ENCODE measurements at regions not wholly inside any gene's neighbourhood (a gene's known extent, or its start where the extent isn't known, plus 50 kb on each side); places are given as distances from the start of the nearest gene placed in this dataset.

DNA sequence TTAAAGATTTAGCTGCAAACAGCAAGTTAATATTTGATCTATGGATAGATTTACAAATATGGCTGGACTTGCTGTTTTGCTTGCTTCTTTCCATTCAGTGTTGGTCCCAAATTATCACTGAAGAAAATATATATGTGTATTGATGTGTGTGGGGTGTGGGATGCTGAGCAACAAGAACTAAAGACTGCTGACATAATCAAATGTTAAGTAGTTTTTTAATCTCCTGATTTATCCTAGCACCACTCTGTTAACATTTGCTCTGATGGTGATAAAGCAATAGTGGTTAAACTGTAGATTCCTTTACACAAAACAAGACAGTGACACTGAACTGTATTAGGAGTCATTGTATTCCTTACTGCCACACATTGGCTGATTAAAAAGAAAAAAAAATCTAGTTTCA, 1023.5 kb upstream of the B3GALT2 start:
- DNase-seq (ENCODE audit: low read depth) = no peak

DNA sequence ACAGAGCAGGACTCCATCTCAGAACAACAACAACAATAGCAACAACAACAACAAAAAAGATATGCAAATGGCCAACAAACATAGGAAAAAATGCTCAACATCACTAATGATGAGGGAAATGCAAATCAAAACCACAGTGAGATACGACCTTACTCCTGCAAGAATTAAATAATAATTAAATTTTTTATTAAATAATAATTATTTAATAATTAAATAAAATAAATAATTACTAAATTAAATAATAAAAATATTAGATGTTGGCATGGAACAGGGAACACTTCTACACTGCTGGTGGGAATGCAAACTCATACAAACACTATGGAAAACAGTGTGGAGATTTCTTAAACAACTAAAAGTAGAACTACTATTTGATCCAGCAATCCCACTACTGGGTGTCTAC, 1022.3 kb upstream of the B3GALT2 start:
- DNase-seq (ENCODE audit: low read depth) = no peak

DNA sequence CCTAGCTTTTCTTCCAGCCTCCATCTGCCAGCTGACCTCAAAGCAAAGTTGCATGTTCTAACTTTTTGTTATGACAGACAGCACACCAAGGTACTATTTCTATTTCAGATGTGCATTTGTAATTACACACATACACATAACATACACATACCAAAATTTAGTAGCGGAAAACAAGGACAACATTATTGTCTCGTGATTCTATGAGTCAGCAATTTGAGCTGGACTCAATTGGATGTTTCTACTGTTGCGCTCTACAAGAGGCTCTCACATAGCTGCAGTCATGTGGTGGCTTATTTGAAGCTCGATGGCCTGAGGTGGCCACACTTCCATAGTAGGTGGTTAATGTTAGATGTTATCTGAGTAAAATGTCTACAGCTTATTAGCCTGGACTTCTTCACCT, 1010.1 kb upstream of the B3GALT2 start:
- no peak for DNase-seq (ENCODE audit: low read depth)

DNA sequence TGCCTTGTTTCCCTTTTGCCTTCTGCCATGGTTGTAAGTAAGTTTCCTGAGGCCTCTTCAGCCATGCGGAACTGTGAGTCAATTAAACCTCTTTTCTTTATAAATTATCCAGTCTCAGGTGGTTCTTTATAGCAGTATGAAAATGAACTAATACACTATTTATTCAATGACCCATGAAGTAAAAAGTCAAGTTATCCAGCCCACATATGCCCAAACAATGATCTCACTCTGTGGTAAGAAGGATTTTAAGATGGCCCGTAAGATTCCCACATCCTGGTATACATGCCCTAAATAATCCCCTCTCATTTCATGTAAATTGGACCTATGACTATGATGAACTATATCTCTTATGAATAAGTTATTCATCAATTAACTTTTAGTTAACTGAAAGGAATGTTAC, 1008.3 kb upstream of the B3GALT2 start:
- peak; percentile 35 for DNase-seq (ENCODE audit: low read depth)

DNA sequence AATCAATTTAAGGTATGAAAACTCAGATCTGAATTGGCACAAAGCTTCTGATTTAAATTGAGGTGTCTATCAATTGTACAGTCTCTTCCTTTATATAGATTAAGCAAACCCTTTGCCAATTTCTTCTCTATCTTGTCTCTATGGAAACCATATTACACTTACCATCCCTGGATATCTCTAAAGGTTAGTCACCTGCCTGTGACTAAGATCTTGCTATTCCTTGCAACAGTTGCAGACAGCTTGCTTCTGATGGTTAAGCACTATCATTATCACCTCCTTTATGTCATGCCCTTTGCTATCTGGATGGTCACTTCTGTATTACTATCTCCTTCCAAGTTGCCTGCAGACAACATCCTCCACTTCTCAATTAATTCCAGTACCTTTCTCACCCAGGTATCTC, 998.6 kb upstream of the B3GALT2 start:
- DNase-seq (ENCODE audit: low read depth) = no peak

DNA sequence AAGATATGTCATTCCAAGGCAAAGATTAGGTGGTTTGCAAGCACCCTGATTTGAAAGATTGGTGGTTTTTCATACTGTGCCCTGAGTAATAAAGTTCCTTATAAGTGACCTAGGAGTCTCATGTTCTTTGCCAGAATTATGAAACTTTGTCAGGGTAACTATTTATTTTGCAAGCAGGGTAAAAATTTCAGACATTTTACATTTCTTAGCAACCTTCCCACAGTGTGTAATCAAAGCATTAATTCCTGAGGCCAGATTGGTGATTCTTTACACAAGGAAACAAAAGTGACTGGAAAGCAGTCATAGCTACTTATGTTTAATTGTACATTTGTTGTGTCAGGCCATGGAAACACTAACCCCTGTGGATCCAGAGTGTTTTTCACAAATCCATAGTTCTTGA, 998.0 kb upstream of the B3GALT2 start:
- no peak for DNase-seq (ENCODE audit: low read depth)

DNA sequence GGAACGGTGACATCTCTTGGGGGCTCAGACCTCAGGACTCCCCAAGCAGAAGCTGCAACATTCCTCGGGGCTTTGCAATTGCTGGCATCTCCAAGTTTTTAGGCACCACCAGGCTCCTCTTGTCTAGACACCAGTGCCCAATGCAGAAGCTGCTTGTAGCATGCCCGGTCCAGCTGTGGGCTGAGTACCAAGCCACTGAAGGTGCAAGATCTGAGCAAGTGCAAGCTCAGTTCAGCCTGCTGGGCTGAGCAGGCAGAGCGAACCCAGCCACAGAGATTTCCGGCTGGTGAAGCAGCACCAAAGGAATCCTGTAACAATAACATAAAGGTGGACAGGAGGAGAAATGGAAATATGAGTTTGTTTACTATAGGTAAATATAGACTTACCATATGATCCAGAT, 995.4 kb upstream of the B3GALT2 start:
- DNase-seq (ENCODE audit: low read depth) = no peak

DNA sequence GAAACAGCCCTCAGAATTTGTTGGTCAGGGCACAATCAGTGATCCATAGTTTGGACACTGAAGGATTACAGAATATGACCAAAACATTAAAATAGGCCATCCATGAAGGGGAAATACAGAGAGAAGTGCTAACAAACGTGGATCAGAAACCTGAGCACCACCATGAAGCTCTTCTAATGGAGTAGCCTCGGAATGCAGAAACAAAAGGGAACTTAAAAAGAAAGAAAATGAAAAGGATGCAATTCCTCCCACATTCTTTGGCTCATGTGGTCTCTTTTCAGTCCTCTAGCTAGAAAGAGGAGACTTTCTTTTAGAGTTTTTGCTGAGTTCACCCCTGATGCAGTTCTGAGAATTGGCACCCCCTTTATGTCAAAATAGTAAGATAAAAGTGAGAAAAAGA, 989.8 kb upstream of the B3GALT2 start:
- DNase-seq (ENCODE audit: low read depth) = no peak

DNA sequence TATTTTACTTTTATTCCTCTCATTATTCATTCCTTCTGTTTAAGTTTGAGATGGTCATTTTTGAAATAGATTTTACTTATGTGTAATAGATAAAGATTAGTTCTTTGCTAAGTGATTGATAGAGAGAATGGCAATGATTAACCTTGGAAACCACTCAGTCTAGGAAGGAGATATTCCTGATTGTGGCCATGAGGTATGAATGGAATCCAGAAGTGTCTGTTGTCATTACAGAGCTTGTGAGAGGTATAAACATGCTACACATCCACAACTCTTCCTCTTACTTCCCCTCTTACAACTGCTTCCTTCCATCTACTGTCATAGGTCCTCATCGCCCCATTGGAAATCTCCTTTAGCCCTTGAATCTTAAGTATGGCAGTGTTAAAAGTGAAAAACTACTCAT, 988.8 kb upstream of the B3GALT2 start:
- DNase-seq (ENCODE audit: low read depth) = no peak

DNA sequence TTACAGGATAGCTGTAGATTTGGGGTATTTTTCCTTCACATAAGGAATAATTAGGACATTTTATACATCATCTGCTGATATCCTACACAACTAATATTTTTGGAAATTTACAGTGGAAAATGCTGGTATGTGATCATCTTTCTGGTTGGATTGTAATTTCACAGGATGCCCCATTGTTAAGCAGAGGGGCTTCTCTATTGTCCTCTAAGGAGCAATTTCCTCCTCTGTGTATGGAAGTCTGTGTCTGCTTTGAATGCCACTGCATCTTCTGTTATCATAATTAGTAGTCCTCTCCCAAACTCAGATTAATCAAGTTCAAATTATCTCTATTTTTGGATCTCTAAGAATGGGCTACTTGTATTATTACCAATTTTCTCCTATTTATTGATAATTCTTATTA, 988.1 kb upstream of the B3GALT2 start:
- DNase-seq (ENCODE audit: low read depth) = no peak

DNA sequence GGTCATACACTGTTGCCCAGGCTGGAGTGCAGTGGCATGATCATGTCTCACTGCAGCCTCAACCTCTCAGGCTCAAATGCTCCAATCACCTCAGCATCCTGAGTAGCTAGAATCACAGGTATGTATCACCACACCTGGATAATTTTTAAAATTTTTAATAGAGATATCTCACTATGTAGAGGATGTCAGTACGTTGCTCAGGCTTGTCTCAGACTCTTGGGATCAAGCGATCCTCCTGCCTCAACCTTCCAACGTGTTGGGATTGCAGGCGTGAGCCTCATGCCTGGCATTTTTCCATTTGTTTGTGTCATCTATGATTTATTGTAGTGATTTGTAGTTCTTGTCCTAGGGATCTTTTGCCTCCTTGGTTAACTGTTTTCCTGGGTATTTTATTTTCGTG, 985.2 kb upstream of the B3GALT2 start:
- DNase-seq (ENCODE audit: low read depth) = no peak

DNA sequence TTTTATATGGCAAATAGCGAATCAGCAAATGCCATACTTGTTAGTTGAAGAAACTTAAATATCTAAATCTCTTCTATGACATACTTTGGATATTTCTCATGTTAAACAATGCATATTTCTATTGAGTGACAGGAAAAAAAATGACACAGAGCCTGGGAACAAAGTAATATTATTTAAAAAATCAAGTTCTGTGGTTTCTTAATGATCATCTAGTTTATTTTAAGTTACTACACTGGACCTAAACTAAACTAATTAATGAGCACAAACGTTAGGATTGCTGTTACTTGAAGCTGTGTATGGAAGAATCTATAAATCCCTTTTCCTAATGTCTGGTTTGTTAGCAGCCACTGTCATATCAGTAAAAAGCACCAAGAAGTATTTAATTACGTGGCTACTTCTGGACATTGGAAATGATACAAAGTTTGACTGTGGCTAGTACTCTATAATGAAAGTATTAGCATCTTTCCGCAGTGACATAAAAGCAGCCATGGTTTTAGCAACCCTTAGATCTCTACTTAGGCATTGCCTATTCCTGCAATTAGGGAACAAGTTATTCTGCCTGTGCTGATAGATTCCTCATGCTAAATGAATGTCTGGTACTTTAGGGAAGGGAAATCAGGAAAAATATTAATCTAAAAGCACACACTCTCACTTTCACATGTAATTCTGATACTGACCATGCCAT, 981.7 kb upstream of the B3GALT2 start:
- no peak for DNase-seq (ENCODE audit: low read depth)

DNA sequence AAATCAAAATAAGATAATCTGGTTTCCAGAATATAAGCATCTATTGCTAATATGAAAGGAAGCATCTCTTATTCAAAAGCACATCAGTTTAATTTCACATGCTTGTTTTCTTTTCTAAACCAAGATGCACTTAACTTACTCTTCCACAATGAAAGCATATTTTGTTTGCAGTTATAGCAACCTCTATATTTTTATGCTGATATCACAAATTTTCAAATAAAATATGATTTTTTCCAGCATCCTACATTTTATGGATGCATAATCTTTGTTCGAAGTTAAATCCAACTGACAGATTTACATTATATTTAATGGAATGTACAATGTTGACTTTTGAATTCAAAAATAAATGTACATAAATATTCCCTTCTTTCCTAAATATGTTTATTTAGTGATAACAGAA, 978.3 kb upstream of the B3GALT2 start:
- no peak for DNase-seq (ENCODE audit: low read depth)

DNA sequence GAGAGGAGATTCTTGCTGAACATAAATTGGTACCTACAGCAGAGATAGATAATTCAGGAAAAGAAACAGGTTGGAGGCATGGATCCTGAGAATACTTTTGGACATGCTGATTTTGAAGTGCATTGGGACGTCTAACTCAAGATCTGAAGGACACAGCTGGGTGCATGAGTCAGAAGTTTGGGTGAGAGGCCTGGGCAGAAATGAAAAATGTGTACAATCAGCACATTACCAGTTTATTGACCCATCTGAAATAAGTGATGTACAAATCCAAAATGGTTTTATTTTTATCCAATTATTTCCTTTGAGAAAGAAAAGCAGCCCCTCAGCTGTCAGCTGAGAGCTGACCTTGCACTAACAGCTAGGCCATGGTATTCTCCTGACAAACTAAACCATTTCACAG, 975.2 kb upstream of the B3GALT2 start:
- DNase-seq (ENCODE audit: low read depth) = no peak

DNA sequence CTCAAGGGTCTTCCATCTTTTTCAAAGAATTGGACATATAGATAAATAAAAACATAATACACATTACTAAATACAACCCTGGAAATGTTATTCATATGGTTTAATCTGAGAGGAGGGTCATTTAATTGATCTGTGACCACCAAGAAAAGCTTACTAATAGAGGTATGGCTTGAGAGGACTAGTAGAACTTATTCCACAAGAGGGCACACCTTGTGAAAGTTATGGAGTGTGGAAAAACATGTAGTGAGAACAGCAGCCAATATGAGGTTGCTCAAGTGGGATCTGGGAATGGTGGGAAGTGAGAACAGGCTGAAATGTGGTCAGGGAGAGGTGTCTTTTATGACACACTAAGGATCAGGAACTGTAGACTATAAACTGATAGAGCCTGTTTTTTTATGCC, 973.5 kb upstream of the B3GALT2 start:
- DNase-seq (ENCODE audit: low read depth) = peak; percentile 11

DNA sequence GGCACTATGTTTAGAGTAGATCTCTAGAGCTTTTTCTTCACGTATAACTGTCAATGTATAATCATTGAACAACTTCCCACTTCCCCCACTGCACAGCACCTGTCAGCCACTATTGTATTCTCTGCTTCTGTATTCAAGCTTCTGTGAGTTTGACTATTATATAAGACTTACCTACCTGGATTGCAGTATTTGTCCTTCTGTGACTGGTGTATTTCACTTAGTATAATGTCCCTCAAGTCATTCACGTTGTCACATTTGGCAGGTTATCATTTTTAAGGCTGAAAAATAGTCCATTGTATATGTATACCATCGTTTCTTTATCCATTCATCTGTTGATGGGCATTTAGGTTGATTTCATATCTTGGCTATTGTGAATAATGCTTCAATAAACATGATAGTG, 969.5 kb upstream of the B3GALT2 start:
- DNase-seq (ENCODE audit: low read depth) = no peak

DNA sequence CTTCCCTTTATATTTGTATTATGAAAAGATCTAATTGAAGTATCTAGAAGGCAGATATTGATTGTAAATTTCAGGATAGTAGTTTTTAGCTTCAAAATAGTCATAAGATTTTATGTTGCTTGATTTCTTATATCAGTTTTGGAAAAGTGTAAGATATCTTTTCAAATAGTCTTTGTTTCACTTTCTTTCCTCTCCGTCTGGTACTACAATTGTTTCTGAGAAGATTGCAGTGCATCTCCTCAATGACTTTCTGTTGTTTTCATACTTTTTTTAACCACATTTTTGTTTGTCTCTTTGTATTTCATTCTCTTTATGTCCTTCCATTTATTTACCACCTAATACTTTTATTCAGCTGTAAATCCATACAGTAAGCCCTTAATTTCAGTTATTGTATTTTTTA, 964.6 kb upstream of the B3GALT2 start:
- DNase-seq (ENCODE audit: low read depth) = no peak

DNA sequence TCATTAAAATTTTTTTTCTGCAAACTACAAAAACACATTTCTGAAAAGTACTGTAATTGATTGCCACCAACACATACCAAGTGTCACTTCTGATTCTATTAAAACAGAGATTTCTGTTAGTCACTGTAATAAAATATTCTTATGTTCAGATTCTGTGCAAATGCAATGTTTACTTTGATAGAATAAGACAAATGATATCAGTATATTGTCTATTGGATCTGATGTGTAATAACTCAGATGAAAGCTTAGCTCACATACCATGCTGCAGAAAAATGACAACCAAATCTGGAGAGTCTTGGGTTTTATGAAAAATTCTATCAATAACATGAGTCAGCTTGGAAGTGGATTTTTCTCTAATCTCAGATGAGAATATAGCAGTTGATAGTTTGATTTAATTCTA, 963.8 kb upstream of the B3GALT2 start:
- DNase-seq (ENCODE audit: low read depth) = no peak

DNA sequence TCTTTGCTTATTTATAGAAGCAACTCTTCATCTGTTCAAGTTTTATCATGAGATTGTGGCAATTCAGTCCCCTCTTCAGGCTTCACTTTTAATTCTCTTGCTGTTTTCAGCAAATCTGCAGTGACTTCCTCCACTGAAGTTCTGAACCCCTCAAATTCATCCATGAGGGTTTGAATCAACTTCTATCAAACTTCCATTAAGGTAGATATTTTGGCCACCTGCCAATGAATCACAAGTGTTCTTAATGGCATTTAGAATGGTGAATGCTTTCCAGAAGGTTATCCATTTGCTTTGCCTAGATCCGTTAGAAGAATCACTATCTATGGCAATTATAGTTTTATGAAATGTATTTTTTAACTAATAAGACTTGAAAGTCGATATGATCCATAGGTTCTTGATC, 946.7 kb upstream of the B3GALT2 start:
- no peak for DNase-seq (ENCODE audit: low read depth)

DNA sequence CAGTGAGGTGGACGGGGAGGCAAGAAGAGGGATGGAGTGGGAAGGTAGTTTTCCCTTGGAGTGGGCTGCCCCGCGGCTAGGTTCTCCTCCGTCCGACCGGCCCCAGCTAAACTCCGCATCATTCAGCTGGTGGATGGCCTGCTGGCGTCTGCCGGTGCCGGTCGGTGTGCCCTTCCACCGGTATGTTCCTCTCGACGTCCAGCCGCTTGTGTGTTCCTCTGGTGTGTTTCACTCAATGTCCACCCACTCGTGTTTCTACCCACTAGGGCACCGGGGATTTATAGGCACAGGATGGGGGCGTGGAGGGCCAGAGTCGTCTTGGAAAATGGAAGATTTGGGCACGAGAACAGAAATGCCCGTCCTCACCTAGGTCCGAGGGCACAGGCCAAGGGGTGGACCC, 931.7 kb upstream of the B3GALT2 start:
- no peak for DNase-seq (ENCODE audit: low read depth)

DNA sequence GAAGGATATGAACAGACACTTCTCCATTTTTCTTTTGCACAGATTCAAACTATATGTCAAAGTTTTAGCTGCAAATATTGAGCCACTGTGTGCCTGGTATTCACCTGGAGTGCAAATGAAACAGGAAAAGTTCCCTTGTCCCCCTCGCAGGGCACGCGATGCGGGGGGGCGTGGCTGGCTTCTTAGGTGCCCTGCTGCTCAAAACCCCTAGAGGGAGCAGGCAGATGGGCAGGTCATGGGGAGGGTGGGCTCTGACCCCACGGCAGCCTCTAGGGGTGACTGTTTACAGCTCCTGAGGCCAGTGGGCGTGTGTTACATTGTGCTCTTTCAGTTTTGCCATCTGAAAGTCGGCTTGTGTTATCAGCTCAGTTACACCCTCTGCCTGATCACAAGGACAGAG, 931.2 kb upstream of the B3GALT2 start:
- no peak for DNase-seq (ENCODE audit: low read depth)

DNA sequence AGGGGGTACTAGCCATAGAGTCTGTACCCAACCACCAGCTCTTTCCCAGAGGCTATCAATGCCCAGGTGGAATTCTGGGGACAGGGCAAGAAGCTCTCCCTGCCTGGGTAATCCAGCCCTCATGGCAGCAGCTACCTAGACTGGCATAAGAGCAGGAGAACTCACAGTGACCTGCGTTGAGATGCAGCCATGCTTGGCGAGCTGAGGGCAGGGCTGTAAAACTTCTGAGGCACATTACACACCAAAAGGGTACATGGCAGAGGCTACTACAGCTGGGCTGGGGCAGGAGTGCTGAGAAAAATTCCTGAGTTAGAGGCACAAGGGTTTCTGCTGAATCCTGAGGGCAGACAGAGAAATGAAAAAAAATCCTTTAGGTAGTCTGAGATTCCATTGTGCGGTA, 927.9 kb upstream of the B3GALT2 start:
- DNase-seq (ENCODE audit: low read depth) = no peak

DNA sequence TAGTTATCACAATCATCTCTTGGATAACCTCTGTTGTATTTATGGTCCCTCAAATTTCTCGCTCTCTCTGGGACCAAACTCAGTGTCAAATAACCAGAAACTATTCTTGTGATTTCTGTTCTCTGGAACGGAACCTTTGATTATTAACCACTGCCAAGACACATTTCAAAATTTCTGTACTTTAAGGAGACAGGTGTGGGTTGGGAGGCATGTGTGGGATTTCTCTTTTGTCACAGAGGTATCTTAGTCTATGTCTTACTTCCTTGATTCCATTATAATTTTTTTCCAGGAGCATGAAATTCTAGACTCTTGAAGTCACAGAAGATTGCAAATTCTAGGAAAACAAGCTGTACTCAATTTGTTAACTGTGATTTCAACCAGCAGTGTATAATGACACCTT, 919.0 kb upstream of the B3GALT2 start:
- DNase-seq (ENCODE audit: low read depth) = no peak

DNA sequence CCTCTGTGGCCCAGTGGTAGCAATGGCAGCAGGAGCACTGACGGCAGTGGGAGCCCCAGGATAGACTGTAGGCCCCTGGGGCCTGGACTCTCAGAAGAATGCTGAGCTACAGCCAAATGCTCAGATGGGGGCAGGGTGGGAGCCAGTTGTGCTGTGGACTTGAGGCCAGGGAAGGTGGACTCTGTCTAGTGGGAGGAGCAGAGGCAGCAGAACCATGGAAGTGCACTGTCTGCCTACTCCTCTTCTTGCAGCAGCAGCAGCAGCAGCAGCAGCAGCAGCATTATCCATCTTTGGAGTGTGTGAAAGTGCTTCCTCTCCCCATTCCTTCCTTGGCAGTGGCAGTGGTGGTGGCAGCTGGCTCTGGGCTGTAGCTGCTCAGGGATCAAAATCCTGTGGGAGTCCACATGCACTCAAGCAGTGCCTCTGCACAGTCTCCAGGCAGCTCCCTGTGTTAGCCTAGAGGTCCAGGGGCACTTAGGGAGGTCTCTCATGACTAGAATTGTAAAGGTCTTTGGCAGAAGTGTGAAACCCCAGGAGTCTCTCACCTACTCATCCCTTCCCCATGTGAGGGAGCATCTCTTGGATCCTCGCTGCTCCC, 917.9 kb upstream of the B3GALT2 start:
- no peak for DNase-seq (ENCODE audit: low read depth)

Data from HT1080 (cell line).